Natural killer cell (primary cell): ENCODE measurements at regions not wholly inside any gene's neighbourhood (a gene's known extent, or its start where the extent isn't known, plus 50 kb on each side); places are given as distances from the start of the nearest gene placed in this dataset.

ENCODE experiments used
- ATAC-seq, 3 donors: fragments of 150-1000 bp in 2 of 3; fragments of 200-7000 bp in 1 of 3; cut with Tn5 transposase; 1 replicate in 1 of 3; 2 replicates in 2 of 3; pipeline ENCODE4 v1.10.0; 2021; ENCODE audit warnings: mild to moderate bottlenecking in 2 of 3, moderate library complexity in 2 of 3
- DNase-seq, 2 donors: peaks; one replicate each; pipeline versions ENCODE4 v3.0.0 to v3.0.0-alpha.2; 2013 to 2021; ENCODE audit warnings: mixed read lengths in 1 of 2
- H3K27ac ChIP-seq: one replicate; pipeline ENCODE4 v1.5.1; 2013; ENCODE audit warnings: mild to moderate bottlenecking, low read length
- H3K27me3 ChIP-seq: one replicate; pipeline ENCODE4 v1.6.1; 2013; ENCODE audit warnings: low read length; ENCODE audit not compliant: control insufficient read depth, insufficient read depth
- H3K36me3 ChIP-seq: one replicate; pipeline ENCODE4 v1.6.1; 2013; ENCODE audit warnings: low read length; ENCODE audit not compliant: control insufficient read depth, insufficient read depth
- H3K4me1 ChIP-seq: one replicate; pipeline ENCODE4 v1.6.1; 2013; ENCODE audit warnings: low read length; ENCODE audit not compliant: control insufficient read depth, insufficient read depth
- H3K4me3 ChIP-seq: one replicate; pipeline ENCODE4 v1.5.1; 2013; ENCODE audit warnings: low read length
- H3K9me3 ChIP-seq: one replicate; pipeline ENCODE4 v1.6.1; 2013; ENCODE audit warnings: low read length; ENCODE audit not compliant: control insufficient read depth, insufficient read depth
- H3K27ac Mint-ChIP-seq, 2 donors: one replicate each; pipeline ENCODE4 v1.8.0; 2022; ENCODE audit warnings: mild to moderate bottlenecking in 2 of 2, mixed read lengths in 2 of 2, moderate library complexity in 1 of 2
- H3K27me3 Mint-ChIP-seq, 2 donors: one replicate each; pipeline ENCODE4 v1.8.0; 2022; ENCODE audit warnings: low read depth in 2 of 2, mixed read lengths in 2 of 2
- H3K36me3 Mint-ChIP-seq: one replicate; pipeline ENCODE4 v1.8.0; 2022; ENCODE audit warnings: mixed read lengths
- H3K4me1 Mint-ChIP-seq, 2 donors: one replicate each; pipeline ENCODE4 v1.8.0; 2022; ENCODE audit warnings: mixed read lengths in 2 of 2
- H3K4me3 Mint-ChIP-seq: one replicate; pipeline ENCODE4 v1.8.0; 2022; ENCODE audit warnings: mild to moderate bottlenecking, moderate library complexity, mixed read lengths
- H3K9me3 Mint-ChIP-seq, 2 donors: one replicate each; pipeline ENCODE4 v1.8.0; 2022; ENCODE audit warnings: mixed read lengths in 2 of 2
- WGBS: methylation state at CpG from one replicate; pipeline ENCODE4 v1.1.7; 2013; ENCODE audit warnings: missing lambda C conversion rate; ENCODE audit not compliant: insufficient coverage; 5-methylcytosine and 5-hydroxymethylcytosine counted together
- intact Hi-C: fragments of 100-400 bp; cut with micrococcal nuclease; formaldehyde crosslinking; loops from one replicate; pipeline ENCODE4 v1.14.2; 2022
- TF ChIP-seq, protein P1 (sequence below): fragments of 200-600 bp; IDR thresholded peaks from one replicate; pipeline ENCODE4 v1.8.0; 2022; ENCODE audit warnings: antibody characterized with exemption

DNA sequence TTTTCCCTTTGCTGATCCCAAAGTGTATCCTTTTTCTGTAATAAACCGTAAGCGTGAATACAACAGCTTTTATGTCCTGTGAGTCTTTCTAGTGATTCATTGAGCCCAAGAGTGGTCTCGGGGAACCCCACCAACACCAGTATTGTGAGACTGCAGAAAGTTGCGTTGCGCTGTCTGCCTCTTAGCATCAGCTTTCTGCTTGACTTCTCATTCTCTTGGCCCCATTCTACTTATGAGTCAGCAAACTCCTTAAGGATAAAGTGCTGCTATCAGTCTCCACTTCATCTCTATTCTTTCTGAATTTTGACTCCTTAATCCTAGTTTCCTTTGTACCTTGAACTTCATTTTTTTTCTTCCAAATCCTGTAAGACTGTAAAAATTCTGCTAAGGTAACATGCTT lies 184.3 kb upstream of the MBL2 start:
- H3K36me3 Mint-ChIP-seq, result no peaks in the 10 kb centered on the region
- no peak overlapping the region for H3K4me3 Mint-ChIP-seq
- intact Hi-C loops, result no loop called here
- no peak overlapping the region for H3K27ac Mint-ChIP-seq
- no peak for DNase-seq
- Histone ChIP-seq H3K36me3 (no peaks in the 10 kb centered on the region), H3K9me3 (peaks cover 4% of the 10 kb centered on the region), H3K27me3 (no peaks in the 10 kb centered on the region), H3K27ac (no peak overlapping the region), H3K4me3 (no peak overlapping the region), H3K4me1 (no peaks in the 10 kb centered on the region)
- TF ChIP-seq, protein P1, sequence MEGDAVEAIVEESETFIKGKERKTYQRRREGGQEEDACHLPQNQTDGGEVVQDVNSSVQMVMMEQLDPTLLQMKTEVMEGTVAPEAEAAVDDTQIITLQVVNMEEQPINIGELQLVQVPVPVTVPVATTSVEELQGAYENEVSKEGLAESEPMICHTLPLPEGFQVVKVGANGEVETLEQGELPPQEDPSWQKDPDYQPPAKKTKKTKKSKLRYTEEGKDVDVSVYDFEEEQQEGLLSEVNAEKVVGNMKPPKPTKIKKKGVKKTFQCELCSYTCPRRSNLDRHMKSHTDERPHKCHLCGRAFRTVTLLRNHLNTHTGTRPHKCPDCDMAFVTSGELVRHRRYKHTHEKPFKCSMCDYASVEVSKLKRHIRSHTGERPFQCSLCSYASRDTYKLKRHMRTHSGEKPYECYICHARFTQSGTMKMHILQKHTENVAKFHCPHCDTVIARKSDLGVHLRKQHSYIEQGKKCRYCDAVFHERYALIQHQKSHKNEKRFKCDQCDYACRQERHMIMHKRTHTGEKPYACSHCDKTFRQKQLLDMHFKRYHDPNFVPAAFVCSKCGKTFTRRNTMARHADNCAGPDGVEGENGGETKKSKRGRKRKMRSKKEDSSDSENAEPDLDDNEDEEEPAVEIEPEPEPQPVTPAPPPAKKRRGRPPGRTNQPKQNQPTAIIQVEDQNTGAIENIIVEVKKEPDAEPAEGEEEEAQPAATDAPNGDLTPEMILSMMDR, result no peak
- no peaks in the 10 kb centered on the region for H3K4me1 Mint-ChIP-seq
- no peak for ATAC-seq
- 91% methylated on average over 5 of the region's 5 CpGs for WGBS
- H3K9me3 Mint-ChIP-seq, result peaks cover under 1 to 5% of the 10 kb centered on the region in 2 donors
- H3K27me3 Mint-ChIP-seq, result no peaks in the 10 kb centered on the region

DNA sequence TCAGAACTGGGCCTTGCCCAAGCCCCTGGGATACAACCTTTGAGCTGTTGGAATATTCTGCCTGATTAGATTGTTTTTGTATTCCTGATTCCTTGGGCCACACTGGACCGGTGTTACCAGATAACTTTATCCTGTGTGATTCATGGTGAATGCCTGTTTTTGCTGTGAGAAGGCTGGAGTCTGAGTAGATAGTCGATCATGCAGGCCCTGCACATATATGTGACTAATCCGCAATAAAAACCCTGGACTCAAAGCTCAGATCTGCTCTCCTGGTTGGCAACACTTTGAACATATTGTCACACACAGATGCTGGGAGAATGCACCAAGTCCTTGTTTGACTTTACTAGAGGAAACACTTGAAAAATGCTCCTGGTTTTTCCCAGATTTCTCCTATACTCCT lies 183.9 kb upstream of the MBL2 start:
- Mint-ChIP-seq H3K9me3 (peaks cover 2 to 5% of the 10 kb centered on the region in 2 donors), H3K27ac (no peak overlapping the region), H3K36me3 (no peaks in the 10 kb centered on the region), H3K27me3 (no peaks in the 10 kb centered on the region), H3K4me3 (no peak overlapping the region), H3K4me1 (no peaks in the 10 kb centered on the region)
- TF ChIP-seq, protein P1, result no peak
- Histone ChIP-seq H3K27me3 (no peaks in the 10 kb centered on the region), H3K4me1 (no peaks in the 10 kb centered on the region), H3K9me3 (peaks cover 4% of the 10 kb centered on the region), H3K4me3 (no peak overlapping the region), H3K36me3 (no peaks in the 10 kb centered on the region), H3K27ac (no peak overlapping the region)
- WGBS, result 91% methylated on average over 3 of the region's 3 CpGs
- ATAC-seq, result no peak
- no peak for DNase-seq
- intact Hi-C loops, result no loop called here

DNA sequence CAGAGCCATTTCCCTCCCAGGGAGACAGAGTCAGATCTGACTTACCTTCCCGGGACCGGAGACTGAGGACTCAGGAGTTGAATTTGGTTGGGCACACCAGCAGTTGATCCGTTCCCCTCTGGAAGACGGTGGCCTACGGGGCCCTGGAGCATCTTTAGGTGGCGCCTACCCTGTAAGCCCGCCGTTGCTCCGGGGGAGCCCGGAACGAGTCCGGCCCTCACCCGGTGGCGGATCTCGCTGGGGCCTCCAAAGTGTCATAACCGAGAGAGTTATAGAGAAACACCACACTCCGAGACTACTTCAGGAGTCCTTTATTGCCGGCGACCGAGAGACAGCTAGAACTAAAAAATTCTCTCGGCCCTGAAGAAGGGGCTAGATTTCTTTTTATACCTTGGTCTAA lies 182.8 kb upstream of the MBL2 start:
- DNase-seq (no peak), ATAC-seq (no peak)
- Histone ChIP-seq H3K27me3 (no peaks in the 10 kb centered on the region), H3K36me3 (no peaks in the 10 kb centered on the region), H3K27ac (no peak overlapping the region), H3K4me1 (no peaks in the 10 kb centered on the region), H3K9me3 (peaks cover 4% of the 10 kb centered on the region), H3K4me3 (no peak overlapping the region)
- Mint-ChIP-seq H3K4me1 (no peaks in the 10 kb centered on the region), H3K9me3 (peaks cover 2 to 5% of the 10 kb centered on the region in 2 donors), H3K27me3 (no peaks in the 10 kb centered on the region), H3K36me3 (no peaks in the 10 kb centered on the region), H3K27ac (no peak overlapping the region), H3K4me3 (no peak overlapping the region)
- TF ChIP-seq, protein P1, result no peak
- WGBS, result 97% methylated on average over 21 of the region's 21 CpGs
- intact Hi-C loops, result no loop called here

DNA sequence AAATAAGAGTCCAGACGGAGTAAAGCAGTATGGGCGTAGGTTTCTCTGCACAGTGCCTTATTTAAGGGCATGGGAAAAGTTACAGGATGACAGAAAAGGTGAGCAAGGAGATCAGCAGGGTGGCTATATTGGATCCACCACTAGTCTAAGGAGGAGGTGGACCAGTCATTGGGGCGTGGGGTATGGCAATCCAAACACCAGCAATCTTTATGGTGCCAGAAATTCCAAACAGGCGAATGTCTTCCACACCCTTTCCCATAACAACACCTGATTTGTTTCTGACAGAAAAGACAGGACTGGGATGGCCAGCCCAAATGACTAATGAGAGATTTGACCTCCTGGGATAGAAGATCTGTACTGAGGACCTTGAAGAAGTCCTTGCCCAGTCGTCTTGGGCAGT lies 181.8 kb upstream of the MBL2 start:
- Mint-ChIP-seq H3K36me3 (no peaks in the 10 kb centered on the region), H3K27me3 (no peaks in the 10 kb centered on the region), H3K4me1 (no peaks in the 10 kb centered on the region), H3K9me3 (peaks cover 2 to 5% of the 10 kb centered on the region in 2 donors), H3K4me3 (no peak overlapping the region), H3K27ac (no peak overlapping the region)
- Histone ChIP-seq H3K4me1 (no peaks in the 10 kb centered on the region), H3K36me3 (no peaks in the 10 kb centered on the region), H3K27me3 (no peaks in the 10 kb centered on the region), H3K4me3 (no peak overlapping the region), H3K27ac (no peak overlapping the region), H3K9me3 (peaks cover 4% of the 10 kb centered on the region)
- intact Hi-C loops, result no loop called here
- WGBS, result 83% methylated on average over 5 of the region's 5 CpGs
- DNase-seq, result no peak
- TF ChIP-seq, protein P1, result no peak
- ATAC-seq, result no peak
